ENCODE measurements at regions not wholly inside any gene's neighbourhood (a gene's known extent, or its start where the extent isn't known, plus 50 kb on each side); places are given as distances from the start of the nearest gene placed in this dataset.

DNA sequence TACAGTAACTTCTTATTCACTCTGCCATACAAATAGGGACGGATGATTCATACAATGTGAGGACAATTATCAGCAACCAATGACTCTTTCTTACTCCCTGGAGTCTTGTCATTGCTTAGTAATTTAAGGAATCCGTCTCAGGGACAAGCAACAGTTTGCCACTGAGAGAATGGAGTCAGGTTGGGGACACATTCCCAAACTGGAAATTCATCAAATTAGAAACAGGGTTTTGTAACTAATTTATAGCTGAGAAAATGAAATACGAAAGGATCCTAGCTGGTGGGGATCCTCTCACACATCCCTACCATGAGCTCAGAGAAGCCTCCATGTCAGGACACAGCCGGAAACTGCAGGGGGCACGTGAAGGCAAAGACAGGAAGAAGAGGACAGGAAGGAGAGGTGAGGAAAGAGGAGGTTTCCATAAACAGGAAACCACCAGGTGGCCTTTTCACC is 50.4 kb upstream of the KDR start:
- no peak for DNase-seq (ENCODE audit: low spot score)
- in situ Hi-C loops (cut with HindIII; ENCODE audit: low sequenced_read_pairs), result no loop called here

DNA sequence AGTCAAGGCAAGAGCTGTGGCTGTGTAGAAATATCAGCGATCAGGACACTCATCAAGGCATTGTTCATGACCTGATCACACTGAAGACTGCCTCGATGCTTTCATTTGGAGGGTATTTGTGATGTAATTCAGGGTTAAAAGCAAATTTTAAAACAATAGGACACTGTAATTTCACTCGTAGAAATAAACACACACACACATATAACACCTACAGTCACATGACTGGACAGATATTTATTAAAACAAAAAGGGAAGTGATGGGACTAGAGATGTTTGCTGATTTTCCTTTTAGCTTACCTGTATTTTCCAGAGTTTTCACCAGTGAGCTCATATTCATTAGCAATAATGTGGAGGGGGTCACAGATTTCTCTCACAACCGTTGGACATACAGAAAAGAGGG is 51.1 kb upstream of the KDR start:
- in situ Hi-C loops (cut with HindIII; ENCODE audit: low sequenced_read_pairs), result no loop called here
- DNase-seq (ENCODE audit: low spot score), result no peak

DNA sequence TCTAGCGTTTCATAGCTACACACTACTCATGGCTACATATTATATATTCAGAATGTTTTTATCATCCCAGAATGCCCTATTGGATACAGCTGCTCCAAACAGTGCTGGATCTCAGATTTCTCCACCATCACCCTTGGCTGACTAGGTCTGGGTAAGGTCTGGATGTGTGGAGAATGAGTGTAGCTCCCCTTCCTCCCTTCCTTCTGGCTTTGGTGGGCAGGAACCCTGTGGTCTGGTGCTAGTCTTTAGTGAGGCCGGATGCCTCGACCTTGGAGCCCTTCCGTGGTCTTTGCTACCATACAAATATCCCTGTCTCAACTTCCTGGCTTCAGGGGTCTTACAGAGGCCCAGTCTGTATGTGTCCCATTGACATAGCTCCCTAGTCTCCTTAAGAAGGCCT is 52.1 kb upstream of the KDR start:
- in situ Hi-C loops (cut with HindIII; ENCODE audit: low sequenced_read_pairs), result no loop called here
- DNase-seq (ENCODE audit: low spot score), result no peak

DNA sequence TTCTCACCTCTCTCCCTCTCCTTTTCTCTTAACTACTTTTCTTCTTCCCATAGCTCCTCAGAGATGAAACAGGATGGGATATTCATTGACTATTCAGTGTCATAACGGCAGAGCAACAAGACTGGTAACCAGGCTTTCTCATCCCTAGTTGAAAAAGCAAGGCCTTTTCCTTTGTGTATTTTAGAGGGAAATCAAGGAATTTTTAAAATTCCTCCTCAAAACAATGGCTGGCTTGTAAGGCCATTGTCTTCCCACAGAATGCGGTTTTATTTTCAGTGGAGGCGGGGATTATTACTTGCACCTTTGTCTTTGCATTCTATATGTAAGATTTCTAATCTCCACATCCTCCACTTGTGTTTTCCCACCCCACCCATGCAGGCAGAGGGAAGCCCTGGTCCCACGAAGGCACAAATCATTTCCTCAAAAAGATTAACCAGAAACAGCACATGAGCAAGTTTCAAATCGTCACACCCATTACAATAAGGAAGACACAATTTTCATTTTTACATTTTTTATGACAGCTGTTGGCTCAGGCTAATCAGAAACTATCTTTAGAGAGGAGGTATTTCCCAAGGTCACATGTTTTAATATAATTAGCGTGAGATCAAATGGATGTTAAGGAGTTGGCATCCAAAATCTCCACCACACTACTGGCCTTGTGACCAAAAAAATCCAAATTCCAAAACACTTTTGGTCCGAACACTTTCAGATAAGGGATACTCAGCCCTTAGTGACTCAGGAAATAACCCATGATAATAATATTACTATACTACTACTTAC is 53.0 kb upstream of the KDR start:
- in situ Hi-C loops (cut with HindIII; ENCODE audit: low sequenced_read_pairs), result no loop called here
- DNase-seq (ENCODE audit: low spot score), result no peak

DNA sequence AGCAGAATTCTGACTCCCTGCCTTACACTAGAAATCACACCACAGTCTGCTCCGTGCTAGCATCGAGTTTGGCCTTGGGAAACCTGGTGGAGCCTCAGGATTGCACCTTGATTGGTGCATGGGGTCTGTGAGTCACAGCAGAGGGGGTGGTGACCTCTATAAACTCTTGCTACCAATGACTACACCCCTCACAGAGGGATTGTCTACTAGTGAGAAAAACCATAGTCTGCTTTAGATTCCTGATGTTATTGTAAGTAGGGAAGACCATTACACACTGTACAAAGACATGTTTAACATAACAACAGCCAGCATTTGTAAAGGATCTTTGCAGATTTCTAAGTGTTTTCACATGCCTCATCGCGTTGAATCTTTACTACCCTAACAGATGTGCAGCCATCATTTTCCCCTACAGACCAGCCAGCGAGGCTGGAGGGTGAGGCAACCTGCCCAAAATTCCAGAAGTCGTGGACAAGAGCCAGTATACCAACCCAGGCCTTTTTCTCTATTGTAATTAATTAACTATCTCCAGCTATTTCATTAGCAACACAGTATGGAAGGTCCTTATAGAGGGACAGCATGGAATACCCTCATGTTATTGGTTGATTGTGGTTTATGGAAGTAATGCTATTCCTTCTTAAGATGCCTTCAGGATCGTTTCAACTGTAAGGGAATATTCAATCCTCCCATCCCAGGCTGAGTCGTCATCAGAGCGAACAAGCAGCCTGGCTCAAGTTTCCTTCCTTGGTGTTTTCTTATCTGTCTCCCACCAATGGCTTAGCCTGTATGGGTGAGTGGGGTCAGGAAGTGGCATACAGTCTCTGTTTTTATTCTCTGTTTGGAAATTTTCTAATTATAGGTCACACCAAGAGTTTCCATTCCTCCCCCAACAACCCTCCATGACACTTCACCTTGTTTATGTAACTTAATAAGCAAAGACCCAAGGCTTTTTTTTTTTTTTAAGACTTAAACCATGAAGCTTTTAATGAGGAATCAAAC is 55.9 kb upstream of the KDR start:
- in situ Hi-C loops (cut with HindIII; ENCODE audit: low sequenced_read_pairs), result no loop called here
- DNase-seq (ENCODE audit: low spot score), result no peak

DNA sequence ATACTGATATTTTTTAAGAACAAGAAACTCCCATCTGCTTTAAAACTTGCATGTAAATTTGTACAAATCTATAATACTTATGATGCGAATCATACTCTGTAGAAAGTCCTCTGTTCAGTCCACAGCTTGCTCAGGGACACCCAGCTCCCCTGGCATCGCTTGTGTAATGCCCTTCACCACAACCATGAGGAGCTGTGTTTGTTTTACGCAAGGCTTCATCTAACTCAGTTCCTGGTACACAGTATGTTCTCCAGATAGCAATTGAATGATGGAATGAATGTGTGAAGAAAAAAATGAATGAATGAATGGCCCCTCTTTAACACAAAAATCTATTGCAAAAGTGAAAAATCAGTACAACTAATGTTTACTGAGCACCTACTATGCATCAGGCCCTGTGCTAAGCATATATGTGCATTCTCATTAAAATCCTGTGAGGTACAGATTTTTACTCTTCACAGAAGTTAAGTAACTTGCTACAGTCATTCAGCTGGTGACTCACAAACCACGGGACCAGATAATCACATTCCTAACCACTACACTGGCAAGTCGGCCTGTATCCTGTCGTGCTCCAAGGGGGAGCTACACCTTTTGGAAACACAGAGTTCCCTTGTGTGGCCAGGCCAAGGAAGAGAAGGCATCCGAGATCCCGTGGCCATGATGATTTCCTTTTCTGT is 58.7 kb upstream of the KDR start:
- in situ Hi-C loops (cut with HindIII; ENCODE audit: low sequenced_read_pairs), result no loop called here
- DNase-seq (ENCODE audit: low spot score), result no peak

DNA sequence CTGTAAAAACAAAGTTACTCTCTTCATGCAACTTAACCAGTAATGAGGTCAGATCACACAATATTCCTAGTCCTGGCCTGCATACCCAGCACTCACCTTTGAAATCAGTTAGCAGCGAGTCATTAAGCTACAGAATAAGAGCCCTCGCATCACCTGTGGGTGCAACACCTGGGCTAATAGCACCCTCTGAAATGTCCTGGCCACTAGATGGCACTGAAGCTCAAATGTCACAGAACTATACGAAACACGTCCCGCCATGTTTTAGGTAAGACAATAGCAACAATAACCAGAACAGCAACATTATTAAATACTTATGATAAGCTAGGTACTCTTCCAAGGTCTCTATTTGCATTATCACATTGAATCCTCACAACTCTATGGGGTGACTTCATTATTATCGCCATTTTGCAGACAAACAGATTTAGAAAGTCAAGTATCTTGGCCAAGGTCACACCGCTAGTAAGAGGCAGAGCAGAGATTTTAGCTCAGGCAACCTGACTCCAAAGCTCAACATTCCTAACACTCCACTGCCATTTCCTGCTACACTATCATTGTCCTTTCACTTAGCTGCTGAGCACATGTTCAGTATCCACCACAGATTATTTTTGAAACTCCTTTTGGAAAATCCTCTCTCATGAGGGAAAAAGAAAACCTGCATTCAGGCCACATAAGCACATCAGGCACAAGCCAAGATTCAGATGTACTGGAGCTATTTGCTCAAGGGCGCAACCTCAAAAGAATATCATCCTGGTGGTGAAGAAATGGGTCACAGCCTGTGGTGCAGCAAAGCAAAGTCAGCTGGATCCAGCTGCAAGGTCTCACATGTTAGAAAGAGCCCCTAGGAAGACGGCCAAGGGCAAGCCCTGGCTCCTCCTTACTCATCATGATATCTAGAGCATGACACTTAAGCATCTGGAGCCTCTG is 59.5 kb upstream of the KDR start:
- in situ Hi-C loops (cut with HindIII; ENCODE audit: low sequenced_read_pairs), result no loop called here

DNA sequence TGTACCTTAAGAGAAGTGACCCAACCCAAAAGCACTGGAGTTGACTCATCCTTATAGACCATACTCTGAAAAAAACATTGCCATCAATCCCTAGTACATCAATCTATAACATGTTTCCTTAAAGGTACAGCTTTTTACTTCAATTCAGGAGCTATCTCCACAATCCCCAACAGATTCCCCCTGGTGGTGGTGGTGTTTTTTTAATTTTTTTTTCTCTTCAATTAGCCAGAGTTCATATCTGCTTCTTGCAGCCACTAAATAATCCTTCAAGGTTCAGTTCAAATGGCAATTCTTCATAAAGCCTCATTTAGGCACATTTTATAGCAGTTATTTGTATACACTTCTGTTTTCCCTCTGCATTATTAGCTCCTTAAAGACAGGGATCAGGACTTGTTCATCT is 60.7 kb upstream of the KDR start:
- in situ Hi-C loops (cut with HindIII; ENCODE audit: low sequenced_read_pairs), result no loop called here
- no peak for DNase-seq (ENCODE audit: low spot score)

More for the DNA sequence above, 59.5 kb upstream of the KDR start:
- DNase-seq (ENCODE audit: low spot score), result peak; percentile 22

DNA sequence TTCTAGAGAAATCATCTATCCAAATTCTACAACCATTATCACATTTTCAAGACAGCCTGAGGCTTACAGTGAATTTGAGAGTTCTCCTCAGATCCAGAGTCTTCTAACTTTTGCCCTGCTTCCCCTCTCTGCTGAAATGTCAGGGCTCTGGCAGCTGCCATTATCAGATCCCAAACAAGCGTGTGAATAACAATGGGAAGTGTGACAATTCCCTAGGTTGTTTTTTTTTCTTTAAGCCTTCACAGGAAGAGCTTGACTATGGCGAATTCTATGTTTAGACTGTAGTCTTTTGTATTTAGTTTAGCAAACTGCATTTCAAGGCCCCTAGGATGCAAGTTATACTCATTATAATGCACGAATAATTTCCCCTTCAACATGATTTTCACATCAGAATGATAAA is 61.3 kb upstream of the KDR start:
- DNase-seq (ENCODE audit: low spot score), result no peak
- in situ Hi-C loops (cut with HindIII; ENCODE audit: low sequenced_read_pairs), result no loop called here

DNA sequence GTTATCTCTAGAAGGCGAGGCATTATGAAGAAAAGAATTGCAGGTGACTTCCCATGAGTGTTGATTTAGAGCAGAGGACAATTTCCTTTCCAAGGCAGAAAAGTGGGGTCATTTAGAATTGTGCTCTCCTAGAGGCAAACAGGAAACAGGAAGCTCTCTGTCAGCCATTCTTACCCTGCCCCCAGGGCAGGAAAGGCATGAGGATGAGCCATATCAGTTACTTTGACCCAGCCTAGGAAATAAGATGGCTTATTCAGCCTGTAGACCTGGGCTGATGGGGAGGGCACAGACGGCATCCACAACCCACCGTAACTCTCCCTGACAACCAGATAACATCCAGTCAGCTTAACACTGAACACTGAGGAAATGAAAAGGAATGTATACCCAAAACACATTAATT is 88.8 kb upstream of the KDR start:
- DNase-seq (ENCODE audit: low spot score), result no peak
- in situ Hi-C loops (cut with HindIII; ENCODE audit: low sequenced_read_pairs), result no loop called here

DNA sequence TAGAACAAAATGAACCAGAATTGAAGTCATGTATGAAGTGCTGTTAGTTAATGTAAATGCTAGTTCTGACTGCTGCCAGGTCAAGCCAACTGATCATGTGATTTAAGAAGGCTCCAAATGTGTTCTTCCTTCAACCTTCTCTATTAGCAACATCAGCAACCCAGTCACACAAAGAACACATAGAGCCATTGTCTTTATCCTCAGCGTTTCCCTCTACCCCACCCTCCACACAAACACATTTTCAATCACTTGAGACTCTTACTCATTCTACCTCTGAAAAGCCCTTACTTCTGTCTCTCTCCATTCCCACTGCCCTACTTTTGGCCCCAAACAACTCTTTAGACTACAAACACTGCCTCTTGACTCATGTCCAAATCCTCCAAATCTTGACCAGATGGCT is 89.7 kb upstream of the KDR start:
- DNase-seq (ENCODE audit: low spot score), result no peak
- in situ Hi-C loops (cut with HindIII; ENCODE audit: low sequenced_read_pairs), result no loop called here

DNA sequence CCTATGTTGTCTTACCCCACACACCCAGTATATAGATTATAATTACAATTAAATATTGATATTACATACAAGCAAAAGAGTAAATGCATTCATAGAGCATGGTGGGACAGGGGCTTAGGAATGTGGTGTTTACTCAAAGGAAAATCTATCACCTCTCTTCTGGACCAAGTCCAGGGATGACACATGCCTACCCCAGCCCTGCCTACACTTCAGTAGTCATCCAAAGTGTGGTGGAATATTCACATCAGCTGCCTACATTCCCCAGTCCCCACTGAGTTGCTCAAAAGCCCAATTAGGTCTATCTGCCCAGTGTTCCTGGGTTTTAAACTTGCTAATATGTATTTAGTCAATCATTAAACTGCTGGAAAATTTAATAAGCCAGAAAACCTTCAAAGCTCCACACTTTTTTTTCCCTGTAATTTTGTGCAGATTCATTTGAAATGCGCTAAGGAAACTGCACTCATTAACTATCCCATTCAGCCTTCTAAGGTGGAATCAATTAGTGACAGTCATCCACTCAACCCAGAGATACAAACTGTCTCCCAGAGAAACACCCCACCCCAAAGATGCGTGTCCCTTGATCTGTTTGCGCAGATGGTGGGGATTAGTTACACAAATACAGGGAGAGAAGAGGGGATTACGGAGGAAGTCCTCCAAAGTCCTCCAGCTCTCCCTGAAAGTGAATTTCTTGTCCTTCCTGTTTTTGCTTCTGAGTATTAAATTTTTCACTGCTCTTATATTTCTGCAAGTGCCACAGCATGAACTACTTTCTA is 91.7 kb upstream of the KDR start:
- in situ Hi-C loops (cut with HindIII; ENCODE audit: low sequenced_read_pairs), result no loop called here
- no peak for DNase-seq (ENCODE audit: low spot score)

DNA sequence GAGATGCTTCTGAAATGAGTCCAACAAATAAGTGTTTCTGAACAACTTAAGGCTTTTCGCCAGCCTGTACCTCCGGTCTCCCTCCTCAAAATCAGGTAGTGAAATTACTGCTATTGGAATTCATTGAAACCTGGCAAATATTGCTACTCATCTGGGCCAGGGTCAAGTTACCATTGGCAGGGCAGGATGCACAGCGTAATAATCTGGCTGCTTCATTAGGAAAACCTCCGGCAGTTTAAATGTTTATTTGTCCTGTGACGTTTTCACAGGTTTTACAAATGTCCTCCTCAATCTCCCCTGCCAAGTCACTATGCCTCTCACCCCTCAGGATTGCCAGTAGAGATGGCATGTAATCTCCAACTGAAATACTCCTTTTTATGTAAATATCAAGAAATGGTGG is 92.6 kb upstream of the KDR start:
- in situ Hi-C loops (cut with HindIII; ENCODE audit: low sequenced_read_pairs), result no loop called here

DNA sequence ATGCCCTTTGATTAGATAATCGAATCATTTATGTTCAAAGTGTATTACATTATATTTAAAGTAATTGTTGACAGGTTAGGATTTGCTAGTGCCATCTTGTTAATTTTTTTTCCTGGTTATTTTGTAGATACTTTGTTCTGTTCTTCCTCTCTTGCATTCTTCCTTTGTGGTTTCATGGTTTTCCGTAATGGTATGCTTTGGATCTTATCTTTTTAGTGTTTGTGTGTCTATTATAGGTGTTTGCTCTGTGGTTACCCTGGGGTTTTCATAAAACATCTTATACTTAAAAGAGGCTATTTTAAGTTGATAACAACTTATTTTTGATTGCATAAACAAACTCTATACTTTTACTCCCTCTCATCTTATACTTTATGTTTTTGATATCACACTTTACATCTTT is 108.2 kb upstream of the SRD5A3 start:
- DNase-seq (ENCODE audit: low spot score), result no peak
- in situ Hi-C loops (cut with HindIII; ENCODE audit: low sequenced_read_pairs), result no loop called here

More for the DNA sequence above, 92.6 kb upstream of the KDR start:
- no peak for DNase-seq (ENCODE audit: low spot score)

DNA sequence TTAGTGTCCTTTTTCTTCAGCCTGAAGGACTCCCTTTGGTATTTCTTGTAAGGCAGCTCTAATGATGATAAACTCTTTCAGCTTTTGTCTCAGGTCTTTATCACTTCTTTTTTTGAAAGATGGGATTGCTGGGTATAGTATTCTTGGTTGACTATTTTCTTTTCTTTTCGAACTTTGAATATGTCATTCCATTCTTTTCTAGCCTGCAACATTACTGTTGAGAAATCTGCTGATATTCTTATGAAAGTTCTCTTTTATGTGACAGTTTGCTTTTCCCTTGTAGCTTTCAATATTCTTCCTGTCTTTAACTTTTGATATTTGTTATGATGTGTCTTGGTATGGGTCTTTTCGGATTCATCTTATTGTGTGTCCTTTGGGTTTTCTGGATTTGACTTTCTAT is 107.6 kb upstream of the SRD5A3 start:
- in situ Hi-C loops (cut with HindIII; ENCODE audit: low sequenced_read_pairs), result no loop called here
- DNase-seq (ENCODE audit: low spot score), result no peak

DNA sequence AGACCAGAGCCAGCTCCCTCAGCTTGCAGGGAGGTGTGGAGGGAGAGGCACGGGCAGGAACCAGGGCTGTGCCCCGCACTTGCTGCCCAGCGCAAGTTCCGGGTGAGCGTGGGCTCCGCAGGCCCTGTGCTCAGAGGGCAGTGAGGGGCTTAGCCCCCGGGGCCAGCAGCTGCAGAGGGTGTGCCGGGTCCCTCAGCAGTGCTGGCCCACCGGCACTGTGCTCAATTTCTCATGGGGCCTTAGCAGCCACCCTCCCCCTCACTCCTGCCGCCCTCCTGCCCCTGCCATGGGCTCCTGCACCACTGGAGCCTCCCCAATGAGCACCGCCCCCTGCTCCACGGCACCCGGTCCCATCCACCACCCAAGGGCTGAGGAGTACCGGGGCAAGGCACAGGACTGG is 104.6 kb upstream of the SRD5A3 start:
- in situ Hi-C loops (cut with HindIII; ENCODE audit: low sequenced_read_pairs), result no loop called here
- DNase-seq (ENCODE audit: low spot score), result no peak

DNA sequence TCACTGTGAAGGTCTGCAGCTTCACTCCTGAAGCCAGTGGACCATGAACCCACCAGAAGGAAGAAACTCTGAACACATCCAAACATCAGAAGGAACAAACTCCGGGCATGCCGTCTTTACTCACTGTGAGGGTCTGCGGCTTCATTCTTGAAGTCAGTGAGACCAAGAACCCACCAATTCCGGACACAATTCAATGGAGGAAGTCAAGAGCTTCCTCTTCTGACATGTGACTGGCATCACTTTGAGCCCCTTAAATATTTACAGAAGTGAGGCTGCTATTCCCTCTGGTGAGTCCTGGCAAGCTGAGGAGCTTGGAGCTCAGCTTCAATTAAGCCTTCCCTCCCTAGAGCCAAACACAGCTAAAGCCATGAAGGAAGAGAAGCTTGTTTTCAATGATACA is 103.5 kb upstream of the SRD5A3 start:
- no peak for DNase-seq (ENCODE audit: low spot score)
- in situ Hi-C loops (cut with HindIII; ENCODE audit: low sequenced_read_pairs), result no loop called here

DNA sequence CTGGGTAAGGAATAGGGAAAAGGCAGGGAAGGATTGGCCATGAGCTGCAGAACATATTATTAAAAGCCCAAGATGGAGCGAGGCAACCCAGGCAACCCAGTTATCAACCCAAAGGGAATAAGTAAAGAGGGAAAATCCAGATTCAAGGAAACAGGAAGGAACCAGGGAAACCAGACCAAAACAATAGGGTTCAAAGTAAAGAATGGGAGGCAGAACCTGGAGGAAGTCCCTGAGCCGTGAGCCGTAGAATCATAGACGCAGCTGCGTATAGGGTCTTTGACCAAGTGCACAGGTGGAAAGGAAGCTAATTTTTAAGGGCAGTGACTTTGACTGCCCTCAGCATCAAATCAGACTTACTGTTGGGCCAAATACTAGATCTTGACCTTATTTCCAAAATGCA is 98.5 kb upstream of the SRD5A3 start:
- DNase-seq (ENCODE audit: low spot score), result no peak
- in situ Hi-C loops (cut with HindIII; ENCODE audit: low sequenced_read_pairs), result no loop called here

Measured in G401 (cell line).